A549 (cell line): ENCODE measurements at regions not wholly inside any gene's neighbourhood (a gene's known extent, or its start where the extent isn't known, plus 50 kb on each side); places are given as distances from the start of the nearest gene placed in this dataset.

Experiments
- ZSCAN20 ChIP-seq: fragments of 250-450 bp; sonication (Bioruptor Pico); IDR thresholded peaks from 2 replicates; pipeline ENCODE4 v1.8.0; 2022; ENCODE audit warnings: mild to moderate bottlenecking, moderate library complexity
- TF ChIP-seq, protein P1 (sequence below): fragments of >200 bp; sonication (Bioruptor Twin); formaldehyde crosslinking; IDR thresholded peaks from 3 replicates; pipeline ENCODE4 v1.5.1; 2016

DNA sequence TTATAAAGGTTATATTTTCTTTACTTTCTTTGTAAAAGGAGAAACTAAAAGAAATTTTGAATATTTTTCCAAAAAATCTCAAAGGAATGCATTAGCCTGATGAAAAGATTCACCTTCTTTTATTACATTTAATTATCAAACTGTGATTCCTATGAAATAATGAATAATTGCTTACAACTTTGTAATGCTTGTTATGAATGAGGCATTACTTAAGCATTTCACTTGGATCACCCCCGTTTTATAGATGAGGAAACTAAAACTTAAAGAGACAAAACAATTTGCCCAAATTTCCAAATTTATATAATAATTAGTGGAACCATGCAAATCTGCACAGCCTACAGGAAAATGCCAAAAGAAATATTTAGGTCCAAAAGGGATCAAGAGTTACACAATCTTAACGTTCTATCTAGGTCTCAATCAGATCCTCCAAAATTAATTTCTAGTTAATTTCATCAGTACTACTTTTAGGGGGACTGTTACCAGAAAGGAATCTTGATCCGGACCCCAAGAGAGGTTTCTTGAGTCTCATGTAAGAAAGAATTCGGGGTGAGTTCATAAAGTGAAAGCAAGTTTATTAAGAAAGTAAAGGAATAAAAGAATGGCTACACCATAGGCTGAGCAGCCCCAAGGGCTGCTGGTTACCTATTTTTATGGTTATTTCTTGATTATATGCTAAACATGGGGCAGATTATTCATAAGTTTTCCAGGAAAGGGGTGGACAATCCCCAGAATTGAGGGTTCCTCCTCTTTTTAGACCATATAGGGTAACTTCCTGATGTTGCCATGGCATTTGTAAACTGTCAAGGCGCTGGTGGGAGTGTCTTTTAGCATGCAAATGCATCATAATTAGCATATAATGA lies 288.0 kb downstream of the ADGB start:
- TF ChIP-seq ZSCAN20 (CRISPR knock-in tag): no peak
- TF ChIP-seq, protein P1, sequence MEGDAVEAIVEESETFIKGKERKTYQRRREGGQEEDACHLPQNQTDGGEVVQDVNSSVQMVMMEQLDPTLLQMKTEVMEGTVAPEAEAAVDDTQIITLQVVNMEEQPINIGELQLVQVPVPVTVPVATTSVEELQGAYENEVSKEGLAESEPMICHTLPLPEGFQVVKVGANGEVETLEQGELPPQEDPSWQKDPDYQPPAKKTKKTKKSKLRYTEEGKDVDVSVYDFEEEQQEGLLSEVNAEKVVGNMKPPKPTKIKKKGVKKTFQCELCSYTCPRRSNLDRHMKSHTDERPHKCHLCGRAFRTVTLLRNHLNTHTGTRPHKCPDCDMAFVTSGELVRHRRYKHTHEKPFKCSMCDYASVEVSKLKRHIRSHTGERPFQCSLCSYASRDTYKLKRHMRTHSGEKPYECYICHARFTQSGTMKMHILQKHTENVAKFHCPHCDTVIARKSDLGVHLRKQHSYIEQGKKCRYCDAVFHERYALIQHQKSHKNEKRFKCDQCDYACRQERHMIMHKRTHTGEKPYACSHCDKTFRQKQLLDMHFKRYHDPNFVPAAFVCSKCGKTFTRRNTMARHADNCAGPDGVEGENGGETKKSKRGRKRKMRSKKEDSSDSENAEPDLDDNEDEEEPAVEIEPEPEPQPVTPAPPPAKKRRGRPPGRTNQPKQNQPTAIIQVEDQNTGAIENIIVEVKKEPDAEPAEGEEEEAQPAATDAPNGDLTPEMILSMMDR: no peak
